ENCODE measurements at regions not wholly inside any gene's neighbourhood (a gene's known extent, or its start where the extent isn't known, plus 50 kb on each side); places are given as distances from the start of the nearest gene placed in this dataset.

DNA sequence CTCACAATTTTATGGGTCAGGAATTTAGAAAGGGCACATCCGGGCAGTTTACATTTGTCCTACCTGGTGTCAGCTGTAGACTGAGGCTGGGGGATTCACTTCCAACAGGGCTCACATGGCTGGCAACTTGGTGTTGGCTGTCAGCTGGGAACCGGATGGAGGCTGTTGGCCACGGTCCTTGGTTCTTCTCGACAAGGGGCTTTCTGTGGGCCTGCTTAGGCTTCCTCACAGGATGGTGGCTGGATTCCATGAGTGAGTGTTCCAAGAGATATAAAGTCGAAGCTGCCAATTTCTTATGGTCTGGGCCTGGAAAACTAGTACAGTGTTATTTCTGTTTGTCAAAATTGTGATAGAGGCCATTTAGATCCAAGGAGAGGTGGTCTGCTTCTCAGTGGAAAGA lies 127.9 kb downstream of the PTCSC3 start:
- no peak for DNase-seq
- Histone ChIP-seq H3K4me2 (no peak overlapping the region), H3K27me3 (ENCODE audit: insufficient read depth) (peaks cover 4% of the 10 kb centered on the region; the same call in 1 of the 2 replicates), H3K4me3 (ENCODE audit: low read depth in 2 of 2, low read length in 1 of 2) (no peak overlapping the region), H3K36me3 (replicated peaks in 1 of 2; ENCODE audit: control insufficient read depth in 1 of 2, insufficient read depth in 2 of 2, low read length in 1 of 2) (no peaks in the 10 kb centered on the region), H3K9ac (no peak overlapping the region), H3F3A (replicated peaks; ENCODE audit: insufficient read depth) (no peaks in the 10 kb centered on the region), H2AFZ (ENCODE audit: low read depth) (no peak overlapping the region), H3K27ac (ENCODE audit: low read depth in 2 of 2, low read length in 1 of 2) (no peak overlapping the region), H3K9me3 (no peaks in the 10 kb centered on the region), H3K4me1 (ENCODE audit: control insufficient read depth in 1 of 2, insufficient read depth in 2 of 2, low read depth in 1 of 2, low read length in 1 of 2) (no peaks in the 10 kb centered on the region), H3K79me2 (ENCODE audit: insufficient read depth) (no peaks in the 10 kb centered on the region), H4K20me1 (ENCODE audit: insufficient read depth) (no peaks in the 10 kb centered on the region), H3K9me2 (no peaks in the 10 kb centered on the region)
- TF ChIP-seq RCOR1 (IDR thresholded peaks at IDR 0.05; ENCODE audit: low read length): no peak
- no peak for TF ChIP-seq JUND (IDR thresholded peaks at IDR 0.05)
- TF ChIP-seq YY1 (IDR thresholded peaks at IDR 0.05; ENCODE audit: low read depth): no peak
- no peak for TF ChIP-seq RAD21 (IDR thresholded peaks at IDR 0.05; ENCODE audit: low read length)
- no peak for TF ChIP-seq FOSL2 (IDR thresholded peaks at IDR 0.05; ENCODE audit: borderline replicate concordance, low read depth)
- no peak for TF ChIP-seq SIN3A (IDR thresholded peaks at IDR 0.05; ENCODE audit: borderline replicate concordance, low read depth, low read length)
- no peak for TF ChIP-seq TCF12 (IDR thresholded peaks at IDR 0.05)
- TF ChIP-seq, protein P1, sequence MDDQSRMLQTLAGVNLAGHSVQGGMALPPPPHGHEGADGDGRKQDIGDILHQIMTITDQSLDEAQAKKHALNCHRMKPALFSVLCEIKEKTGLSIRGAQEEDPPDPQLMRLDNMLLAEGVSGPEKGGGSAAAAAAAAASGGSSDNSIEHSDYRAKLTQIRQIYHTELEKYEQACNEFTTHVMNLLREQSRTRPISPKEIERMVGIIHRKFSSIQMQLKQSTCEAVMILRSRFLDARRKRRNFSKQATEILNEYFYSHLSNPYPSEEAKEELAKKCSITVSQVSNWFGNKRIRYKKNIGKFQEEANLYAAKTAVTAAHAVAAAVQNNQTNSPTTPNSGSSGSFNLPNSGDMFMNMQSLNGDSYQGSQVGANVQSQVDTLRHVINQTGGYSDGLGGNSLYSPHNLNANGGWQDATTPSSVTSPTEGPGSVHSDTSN (IDR thresholded peaks at IDR 0.05): no peak
- TF ChIP-seq, protein P2, sequence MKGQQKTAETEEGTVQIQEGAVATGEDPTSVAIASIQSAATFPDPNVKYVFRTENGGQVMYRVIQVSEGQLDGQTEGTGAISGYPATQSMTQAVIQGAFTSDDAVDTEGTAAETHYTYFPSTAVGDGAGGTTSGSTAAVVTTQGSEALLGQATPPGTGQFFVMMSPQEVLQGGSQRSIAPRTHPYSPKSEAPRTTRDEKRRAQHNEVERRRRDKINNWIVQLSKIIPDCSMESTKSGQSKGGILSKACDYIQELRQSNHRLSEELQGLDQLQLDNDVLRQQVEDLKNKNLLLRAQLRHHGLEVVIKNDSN (IDR thresholded peaks at IDR 0.05; ENCODE audit: borderline replicate concordance, low read depth): no peak
- TF ChIP-seq FOXJ3 (CRISPR knock-in tag; IDR thresholded peaks at IDR 0.05): no peak
- TF ChIP-seq MEF2A (IDR thresholded peaks at IDR 0.05; ENCODE audit: borderline replicate concordance, low read depth): no peak
- TF ChIP-seq EZH2phosphoT487 (IDR thresholded peaks at IDR 0.05; ENCODE audit: borderline replicate concordance, low read depth): no peak
- no peak for TF ChIP-seq NFIC (IDR thresholded peaks at IDR 0.05; ENCODE audit: borderline replicate concordance)
- no peak for TF ChIP-seq GABPA (IDR thresholded peaks at IDR 0.05; ENCODE audit: low read depth)
- no peak for TF ChIP-seq SMC3 (IDR thresholded peaks at IDR 0.05; ENCODE audit: low read depth, low read length)
- TF ChIP-seq EP300 (IDR thresholded peaks at IDR 0.05; ENCODE audit: borderline replicate concordance in 1 of 2, low read depth in 1 of 2, low read length in 1 of 2): no peak
- TF ChIP-seq RXRA (IDR thresholded peaks at IDR 0.05; ENCODE audit: borderline replicate concordance, low read depth): no peak
- WGBS (ENCODE audit: low lambda C conversion rate): 19% methylated on average over 5 of the region's 5 CpGs
- ChIA-PET POLR2A (interaction anchor here (0.6 kb wide), 1 partner anchor 288 kb away, joined by 3 read pairs; no protein-coding TSS in a partner anchor), CTCF (interaction anchor here (1.1 to 2.1 kb wide), 2 partner anchors 21 to 165 kb away, joined by 3 to 11 read pairs; no protein-coding TSS in a partner anchor)

GRCh38 chr14:36047912-36048311 lies 128.6 kb downstream of the PTCSC3 start:
- Histone ChIP-seq H3K9me2 (no peaks in the 10 kb centered on the region), H3K9ac (no peak overlapping the region), H3K9me3 (no peaks in the 10 kb centered on the region), H3F3A (replicated peaks; ENCODE audit: insufficient read depth) (no peaks in the 10 kb centered on the region), H3K4me3 (ENCODE audit: low read depth in 2 of 2, low read length in 1 of 2) (no peak overlapping the region), H3K36me3 (replicated peaks in 1 of 2; ENCODE audit: control insufficient read depth in 1 of 2, insufficient read depth in 2 of 2, low read length in 1 of 2) (no peaks in the 10 kb centered on the region), H3K27me3 (ENCODE audit: insufficient read depth) (peaks cover 4% of the 10 kb centered on the region; the same call in 1 of the 2 replicates), H3K27ac (ENCODE audit: low read depth in 2 of 2, low read length in 1 of 2) (no peak overlapping the region), H3K4me2 (no peak overlapping the region), H2AFZ (ENCODE audit: low read depth) (no peak overlapping the region), H4K20me1 (ENCODE audit: insufficient read depth) (no peaks in the 10 kb centered on the region), H3K4me1 (ENCODE audit: control insufficient read depth in 1 of 2, insufficient read depth in 2 of 2, low read depth in 1 of 2, low read length in 1 of 2) (no peaks in the 10 kb centered on the region), H3K79me2 (ENCODE audit: insufficient read depth) (no peaks in the 10 kb centered on the region)
- POLR2A ChIA-PET: no interaction called here
- CTCF ChIA-PET: interaction anchor here (1.1 to 2.1 kb wide), 2 partner anchors 22 to 165 kb away, joined by 3 to 11 read pairs; no protein-coding TSS in a partner anchor
- no peak for DNase-seq
- 4% methylated on average over 4 of the region's 4 CpGs for WGBS (ENCODE audit: low lambda C conversion rate)
- TF ChIP-seq RFX5 (IDR thresholded peaks at IDR 0.05; ENCODE audit: low read length): no peak
- TF ChIP-seq REST (IDR thresholded peaks at IDR 0.05; ENCODE audit: low read depth, low read length): no peak
- no peak for TF ChIP-seq TEAD4 (IDR thresholded peaks at IDR 0.05; ENCODE audit: borderline replicate concordance, insufficient read depth)
- no peak for TF ChIP-seq TAF1 (IDR thresholded peaks at IDR 0.05; ENCODE audit: borderline replicate concordance, low read depth, low read length)
- TF ChIP-seq YY1 (IDR thresholded peaks at IDR 0.05; ENCODE audit: low read depth): no peak
- TF ChIP-seq, protein P3, sequence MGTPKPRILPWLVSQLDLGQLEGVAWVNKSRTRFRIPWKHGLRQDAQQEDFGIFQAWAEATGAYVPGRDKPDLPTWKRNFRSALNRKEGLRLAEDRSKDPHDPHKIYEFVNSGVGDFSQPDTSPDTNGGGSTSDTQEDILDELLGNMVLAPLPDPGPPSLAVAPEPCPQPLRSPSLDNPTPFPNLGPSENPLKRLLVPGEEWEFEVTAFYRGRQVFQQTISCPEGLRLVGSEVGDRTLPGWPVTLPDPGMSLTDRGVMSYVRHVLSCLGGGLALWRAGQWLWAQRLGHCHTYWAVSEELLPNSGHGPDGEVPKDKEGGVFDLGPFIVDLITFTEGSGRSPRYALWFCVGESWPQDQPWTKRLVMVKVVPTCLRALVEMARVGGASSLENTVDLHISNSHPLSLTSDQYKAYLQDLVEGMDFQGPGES (IDR thresholded peaks at IDR 0.05; ENCODE audit: low read depth, low read length): no peak
- no peak for TF ChIP-seq ELF1 (IDR thresholded peaks at IDR 0.05)
